Lower leg skin (tissue), 4 donors: ENCODE measurements at regions not wholly inside any gene's neighbourhood (a gene's known extent, or its start where the extent isn't known, plus 50 kb on each side); places are given as distances from the start of the nearest gene placed in this dataset.

Experiments used
- DNase-seq, 2 donors: peaks; one replicate each; pipeline ENCODE4 v3.0.0-alpha.2; 2019; ENCODE audit warnings: low spot score in 2 of 2
- H3K4me3 ChIP-seq: fragments of 200-600 bp; sonication (generic); 2 replicates; pipeline ENCODE4 v1.5.1; 2017; ENCODE audit warnings: mild to moderate bottlenecking, low read depth; ENCODE audit not compliant: poor library complexity, severe bottlenecking
- POLR2A ChIP-seq, 2 donors: fragments of 450-650 bp; IDR thresholded peaks; one replicate each; pipeline ENCODE4 v1.6.1; 2016 to 2017; ENCODE audit warnings: antibody characterized with exemption in 2 of 2, mild to moderate bottlenecking in 1 of 2, moderate library complexity in 1 of 2
- WGBS, 2 donors: methylation state at CpG; one replicate each; pipeline ENCODE4 v1.1.5; 2018; 5-methylcytosine and 5-hydroxymethylcytosine counted together
- intact Hi-C: fragments of 100-400 bp; cut with DNase I; formaldehyde crosslinking; loops from one replicate; pipeline ENCODE4 v1.15.0; 2023; ENCODE audit warnings: low total_unique reads
- TF ChIP-seq, protein P1 (sequence below), 3 donors: fragments of 450-650 bp; IDR thresholded peaks; one replicate each; pipeline ENCODE4 v1.5.1; 2016; ENCODE audit warnings: antibody characterized with exemption in 3 of 3, mild to moderate bottlenecking in 3 of 3, moderate library complexity in 2 of 3

DNA sequence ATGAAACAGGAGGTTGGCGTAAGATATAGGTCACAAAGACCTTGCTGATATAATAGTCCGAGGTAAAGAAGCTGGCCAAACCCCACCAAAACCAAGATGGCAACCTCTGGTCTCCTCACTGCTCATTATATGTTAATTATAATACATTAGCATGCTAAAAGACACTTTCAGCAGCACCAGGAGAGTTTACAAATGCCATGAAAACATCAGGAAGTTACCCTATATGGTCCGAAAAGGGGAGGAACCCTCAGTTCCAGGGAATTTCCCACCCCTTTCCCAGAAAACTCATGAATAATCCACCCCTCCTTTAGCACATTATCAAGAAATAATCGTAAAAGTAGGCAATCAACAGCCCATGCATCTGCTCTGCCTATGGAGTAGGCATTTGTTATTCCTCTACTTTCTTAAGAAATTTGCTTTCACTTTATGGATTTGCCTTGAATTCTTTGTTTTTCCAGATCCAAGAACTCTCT is 923.4 kb downstream of the QKI start:
- intact Hi-C loops = no loop called here
- TF ChIP-seq POLR2A (IDR thresholded peaks at IDR 0.05) = no peak
- TF ChIP-seq, protein P1, sequence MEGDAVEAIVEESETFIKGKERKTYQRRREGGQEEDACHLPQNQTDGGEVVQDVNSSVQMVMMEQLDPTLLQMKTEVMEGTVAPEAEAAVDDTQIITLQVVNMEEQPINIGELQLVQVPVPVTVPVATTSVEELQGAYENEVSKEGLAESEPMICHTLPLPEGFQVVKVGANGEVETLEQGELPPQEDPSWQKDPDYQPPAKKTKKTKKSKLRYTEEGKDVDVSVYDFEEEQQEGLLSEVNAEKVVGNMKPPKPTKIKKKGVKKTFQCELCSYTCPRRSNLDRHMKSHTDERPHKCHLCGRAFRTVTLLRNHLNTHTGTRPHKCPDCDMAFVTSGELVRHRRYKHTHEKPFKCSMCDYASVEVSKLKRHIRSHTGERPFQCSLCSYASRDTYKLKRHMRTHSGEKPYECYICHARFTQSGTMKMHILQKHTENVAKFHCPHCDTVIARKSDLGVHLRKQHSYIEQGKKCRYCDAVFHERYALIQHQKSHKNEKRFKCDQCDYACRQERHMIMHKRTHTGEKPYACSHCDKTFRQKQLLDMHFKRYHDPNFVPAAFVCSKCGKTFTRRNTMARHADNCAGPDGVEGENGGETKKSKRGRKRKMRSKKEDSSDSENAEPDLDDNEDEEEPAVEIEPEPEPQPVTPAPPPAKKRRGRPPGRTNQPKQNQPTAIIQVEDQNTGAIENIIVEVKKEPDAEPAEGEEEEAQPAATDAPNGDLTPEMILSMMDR (IDR thresholded peaks at IDR 0.05) = no peak
- DNase-seq = no peak
- 89 to 92% methylated on average over 4 of the region's 4 CpGs for WGBS, 2 donors
- H3K4me3 ChIP-seq = no peak overlapping the region

DNA sequence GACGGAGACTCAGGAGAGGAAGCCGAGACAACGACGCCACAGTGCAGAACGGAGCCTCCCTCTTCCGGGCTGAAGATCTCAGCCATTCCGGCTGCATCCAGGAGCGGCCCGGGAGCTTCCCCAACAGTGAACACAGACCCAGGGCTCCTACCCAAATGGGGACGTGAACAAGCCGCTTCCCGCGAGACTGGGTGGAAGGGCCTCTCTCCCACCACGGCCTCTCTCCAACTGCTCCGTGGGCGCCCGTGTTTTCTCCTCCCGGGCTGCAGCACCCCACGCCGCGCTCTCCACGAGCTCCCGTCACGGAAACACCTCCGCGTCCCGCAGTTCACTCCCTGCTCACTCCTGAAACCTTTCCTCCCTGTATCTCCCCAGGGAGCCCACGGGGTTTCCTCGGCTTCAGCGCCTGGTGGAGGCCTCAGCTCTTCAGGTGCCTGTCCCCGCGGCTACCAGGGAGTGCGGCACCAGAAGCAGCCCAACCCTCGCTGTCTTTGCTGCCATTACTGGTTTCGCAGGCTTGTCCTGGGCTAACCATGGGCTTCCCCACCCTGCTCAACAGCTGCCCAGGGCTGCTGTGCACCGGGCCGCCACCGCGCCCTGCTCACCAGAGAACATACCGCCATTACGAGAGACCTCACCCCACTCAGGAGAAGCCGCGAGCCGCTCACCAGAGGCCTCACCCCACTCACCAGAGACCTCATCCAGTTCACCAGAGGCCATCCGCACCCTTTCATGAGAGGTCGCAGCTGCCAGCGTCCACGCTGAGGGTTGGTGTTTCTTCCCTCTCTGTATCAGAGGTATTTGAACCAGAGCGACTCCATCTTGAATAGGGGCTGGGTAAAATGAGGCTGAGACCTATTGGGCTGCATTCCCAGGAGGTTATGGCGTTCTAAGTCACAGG is 922.8 kb downstream of the QKI start:
- no peak overlapping the region for H3K4me3 ChIP-seq
- DNase-seq = no peak
- 91 to 93% methylated on average over 50 of the region's 50 CpGs for WGBS, 2 donors
- intact Hi-C loops = no loop called here
- TF ChIP-seq POLR2A (IDR thresholded peaks at IDR 0.05) = no peak
- TF ChIP-seq, protein P1 (IDR thresholded peaks at IDR 0.05) = no peak

DNA sequence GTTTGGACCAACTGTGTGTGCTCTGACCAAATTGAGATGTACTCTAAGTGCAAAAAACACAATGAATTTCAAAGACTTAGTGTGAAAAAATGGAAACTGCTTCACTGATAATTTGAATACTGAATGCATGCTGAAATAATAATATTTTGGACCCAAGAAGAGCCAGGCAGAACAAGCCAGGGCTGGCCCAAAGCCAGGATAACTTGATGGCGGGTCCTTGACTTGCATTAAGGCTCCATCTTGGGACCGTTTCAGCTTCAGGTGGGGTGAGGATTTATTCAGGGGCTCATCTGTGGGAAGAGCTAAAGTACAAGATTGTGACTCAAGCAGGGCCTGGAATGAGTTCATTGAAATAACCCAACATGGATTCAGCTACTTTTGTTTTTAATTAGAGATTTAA is 921.9 kb downstream of the QKI start:
- TF ChIP-seq, protein P1 (IDR thresholded peaks at IDR 0.05) = no peak
- TF ChIP-seq POLR2A (IDR thresholded peaks at IDR 0.05) = no peak
- WGBS, 2 donors = 67 to 77% methylated on average over 2 of the region's 2 CpGs
- no peak for DNase-seq
- intact Hi-C loops = no loop called here
- no peak overlapping the region for H3K4me3 ChIP-seq

DNA sequence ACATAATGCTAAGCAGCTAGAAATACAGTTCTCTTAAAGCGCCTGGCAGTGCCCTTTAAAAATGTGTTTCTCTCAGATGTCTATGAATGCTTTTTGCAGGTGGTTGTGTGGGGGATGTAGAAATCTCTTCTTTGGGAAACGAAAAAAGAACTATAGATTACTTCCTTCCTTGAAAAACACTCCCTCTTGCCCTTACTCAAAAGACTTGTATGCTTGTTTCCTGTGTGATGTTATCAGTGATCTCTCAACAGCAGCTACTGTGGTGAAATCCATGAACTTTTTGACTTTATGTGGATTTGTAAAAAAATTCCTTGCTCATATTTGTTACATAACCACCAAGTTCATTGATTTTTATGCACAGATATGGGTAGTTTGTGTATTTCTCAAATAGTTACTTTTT is 916.5 kb downstream of the QKI start:
- DNase-seq = no peak
- intact Hi-C loops = no loop called here
- 45 to 56% methylated on average over 2 of the region's 2 CpGs for WGBS, 2 donors
- H3K4me3 ChIP-seq = no peak overlapping the region
- TF ChIP-seq, protein P1 (IDR thresholded peaks at IDR 0.05) = no peak
- no peak for TF ChIP-seq POLR2A (IDR thresholded peaks at IDR 0.05)

DNA sequence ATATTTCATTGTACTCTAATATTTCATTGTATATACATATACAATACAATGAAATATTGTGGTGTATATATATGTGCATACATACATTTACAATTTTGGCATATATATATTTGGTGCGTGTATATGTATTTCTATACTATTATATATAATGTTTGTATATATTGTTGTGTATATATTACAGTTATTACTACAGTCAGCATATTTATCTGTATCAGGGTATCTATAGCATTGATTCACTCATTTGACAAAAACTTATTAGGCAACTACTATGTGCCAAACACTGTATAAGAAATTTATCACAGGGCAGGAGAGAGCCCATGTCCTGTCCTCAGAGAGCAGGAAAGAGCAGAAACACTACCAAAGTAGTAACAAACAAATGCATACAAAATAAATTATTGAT is 910.6 kb downstream of the QKI start:
- DNase-seq = no peak
- intact Hi-C loops = no loop called here
- 98% methylated on average over 1 of the region's 1 CpG for WGBS, 2 donors
- TF ChIP-seq POLR2A (IDR thresholded peaks at IDR 0.05) = no peak
- TF ChIP-seq, protein P1 (IDR thresholded peaks at IDR 0.05) = no peak
- H3K4me3 ChIP-seq = no peak overlapping the region
